OCI-LY7 (cell line): ENCODE measurements at regions not wholly inside any gene's neighbourhood (a gene's known extent, or its start where the extent isn't known, plus 50 kb on each side); places are given as distances from the start of the nearest gene placed in this dataset.

ENCODE experiments used
- BruUV-seq: library from RNA; stranded (reverse); fragments of 400-500 nt; replicated peaks from 2 replicates; lab custom pipeline; 2021; lab: Mats Ljungman, UMichigan
- CTCF ChIA-PET: fragments of 300-600 bp; sonication (Branson Sonifier 250); formaldehyde crosslinking; loops from one replicate; lab custom pipeline; 2022; ENCODE audit warnings: antibody characterized with exemption; ENCODE audit not compliant: unreplicated experiment; lab: Charles Lee
- POLR2A ChIA-PET: fragments of 300-600 bp; sonication (Branson Sonifier 250); formaldehyde crosslinking; loops from one replicate; lab custom pipeline; 2022; ENCODE audit warnings: antibody characterized with exemption; lab: Charles Lee
- DNase-seq: peaks from one replicate; pipeline ENCODE4 v3.0.0-alpha.2; 2015; ENCODE audit warnings: low spot score
- H2AFZ ChIP-seq: fragments of 200-600 bp; sonication (generic), shearing (Covaris generic); 2 replicates; pipeline ENCODE4 v1.6.1; 2014; ENCODE audit warnings: mild to moderate bottlenecking, antibody characterized with exemption, low read length, moderate library complexity
- H3K27ac ChIP-seq: fragments of 200-600 bp; sonication (generic); 2 replicates; pipeline ENCODE4 v1.5.1; 2014; ENCODE audit warnings: mixed run types, low read depth, mild to moderate bottlenecking, moderate library complexity, low read length, inconsistent platforms; ENCODE audit not compliant: poor library complexity, severe bottlenecking
- H3K36me3 ChIP-seq: fragments of 200-600 bp; sonication (generic); 2 replicates; pipeline ENCODE4 v1.6.1; 2014; ENCODE audit warnings: mild to moderate bottlenecking, antibody characterized with exemption, low read length, moderate library complexity, mixed read lengths; ENCODE audit not compliant: insufficient read depth
- H3K4me1 ChIP-seq: fragments of 200-600 bp; sonication (generic); 2 replicates; pipeline ENCODE4 v1.5.1; 2014; ENCODE audit warnings: mild to moderate bottlenecking, low read length; ENCODE audit not compliant: insufficient read depth, poor library complexity, severe bottlenecking
- H3K4me2 ChIP-seq: fragments of 200-600 bp; sonication (generic); 2 replicates; pipeline ENCODE4 v1.6.1; 2014; ENCODE audit warnings: mild to moderate bottlenecking, low read length
- H3K4me3 ChIP-seq: fragments of 200-600 bp; sonication (generic); 2 replicates; pipeline ENCODE4 v1.5.1; 2014; ENCODE audit warnings: mild to moderate bottlenecking, low read depth, low read length; ENCODE audit not compliant: poor library complexity, severe bottlenecking
- H3K79me2 ChIP-seq: fragments of 200-600 bp; sonication (generic); 2 replicates; pipeline ENCODE4 v1.6.1; 2016; ENCODE audit warnings: low read depth, mild to moderate bottlenecking, low read length, moderate library complexity, mixed read lengths; ENCODE audit not compliant: insufficient read depth
- H3K9me2 ChIP-seq: fragments of 200-600 bp; sonication (generic); 2 replicates; pipeline ENCODE4 v1.6.1; 2016; ENCODE audit warnings: mild to moderate bottlenecking, low read length, mixed read lengths; ENCODE audit not compliant: insufficient read depth
- H3K9me3 ChIP-seq: fragments of 200-600 bp; sonication (generic); 2 replicates; pipeline ENCODE4 v1.6.1; 2014; ENCODE audit warnings: mild to moderate bottlenecking, mixed run types, low read length, mixed read lengths
- H4K20me1 ChIP-seq: fragments of 200-600 bp; sonication (generic); 2 replicates; pipeline ENCODE4 v1.6.1; 2014; ENCODE audit warnings: mild to moderate bottlenecking, antibody characterized with exemption, low read length, moderate library complexity, mixed read lengths; ENCODE audit not compliant: insufficient read depth
- CTCF ChIP-seq: fragments of 200-600 bp; sonication (generic); conservative IDR thresholded peaks from 2 replicates; pipeline ENCODE4 v1.5.1; 2014; ENCODE audit warnings: mild to moderate bottlenecking, antibody characterized with exemption, low read length, moderate library complexity, mixed read lengths
- EZH2phosphoT487 ChIP-seq: fragments of 200-600 bp; sonication (generic); IDR thresholded peaks from 2 replicates; pipeline ENCODE4 v1.6.1; 2018; ENCODE audit warnings: low read depth, borderline replicate concordance, mild to moderate bottlenecking, mixed run types, antibody characterized with exemption, low read length, moderate library complexity, mixed read lengths
- intact Hi-C: fragments of 100-400 bp; cut with micrococcal nuclease; formaldehyde crosslinking; loops from one replicate; pipeline ENCODE4 v1.10.0; 2022; ENCODE audit not compliant: unreplicated experiment

DNA sequence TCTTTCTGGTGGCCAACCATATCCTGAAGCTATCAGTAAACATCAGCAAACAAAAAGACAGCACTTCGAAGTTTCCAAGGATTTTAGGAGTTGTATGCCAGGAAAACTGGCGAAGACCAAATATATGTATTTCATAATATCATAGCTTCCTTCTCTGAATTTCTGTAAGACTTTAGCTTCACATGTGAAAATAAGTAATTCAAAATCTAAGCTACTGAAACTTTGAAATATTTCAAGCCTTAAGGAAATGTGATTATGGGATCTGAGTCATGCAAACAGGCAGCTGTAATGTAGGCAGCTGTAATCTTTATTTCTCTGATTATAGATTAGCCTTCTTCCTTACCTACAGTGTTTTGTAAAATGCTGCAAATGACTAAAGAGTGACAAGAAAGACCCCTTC is 70.7 kb upstream of the ANKRD10 start:
- H3K9me2 ChIP-seq: no peaks in the 10 kb centered on the region

DNA sequence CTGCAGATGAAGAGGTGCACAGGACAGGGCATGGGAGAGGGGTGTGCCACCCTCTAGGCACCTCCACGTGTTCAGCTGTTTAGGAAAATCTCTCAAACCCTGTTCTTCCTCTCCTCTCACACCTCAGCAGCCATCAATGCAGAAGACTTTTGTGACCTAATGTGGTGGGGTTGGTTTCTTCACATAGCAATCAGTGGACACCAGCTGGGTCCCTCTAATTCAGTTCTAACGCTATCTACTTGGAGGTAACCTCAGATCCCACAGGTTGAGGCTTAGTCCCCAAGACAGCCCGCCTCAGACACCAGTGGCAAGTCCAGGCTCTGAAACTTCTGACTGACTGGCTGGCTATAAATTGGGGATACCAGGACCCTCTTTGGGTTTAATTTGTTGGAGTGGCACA is 69.9 kb upstream of the ANKRD10 start:
- no peaks in the 10 kb centered on the region for H3K4me1 ChIP-seq
- DNase-seq: no peak
- POLR2A ChIA-PET: no interaction called here

More for the DNA sequence above, 70.7 kb upstream of the ANKRD10 start:
- H3K4me3 ChIP-seq: no peak overlapping the region
- no peaks in the 10 kb centered on the region for H3K36me3 ChIP-seq
- H4K20me1 ChIP-seq: no peaks in the 10 kb centered on the region
- no TSS peak for BruUV-seq
- DNase-seq: no peak
- POLR2A ChIA-PET: no interaction called here
- H3K27ac ChIP-seq: no peak overlapping the region
- H2AFZ ChIP-seq: no peak overlapping the region
- H3K79me2 ChIP-seq: no peaks in the 10 kb centered on the region
- no peaks in the 10 kb centered on the region for H3K4me1 ChIP-seq
- intact Hi-C loops: no loop called here
- H3K9me3 ChIP-seq: no peaks in the 10 kb centered on the region
- H3K4me2 ChIP-seq: no peak overlapping the region
- no peak for TF ChIP-seq CTCF
- TF ChIP-seq EZH2phosphoT487: no peak
- CTCF ChIA-PET: no interaction called here

DNA sequence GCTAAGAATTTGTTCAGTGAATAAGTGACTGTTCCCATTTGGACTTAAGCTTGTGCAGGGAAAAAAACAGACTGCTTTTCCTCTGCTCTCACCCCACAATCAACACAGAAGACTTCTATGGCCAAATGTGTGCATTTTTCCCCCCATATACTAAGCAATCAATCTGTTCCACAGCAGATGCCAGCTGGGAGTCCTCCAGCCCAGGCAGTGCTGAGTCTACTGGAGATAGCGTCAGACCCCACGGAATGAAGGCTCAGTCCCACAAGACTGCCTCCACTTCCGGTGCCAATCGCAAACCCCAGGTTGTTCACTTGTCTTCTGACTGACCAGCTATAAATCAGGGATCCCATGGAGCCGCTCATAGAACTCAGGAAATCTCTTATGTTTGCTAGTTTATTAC is 69.5 kb upstream of the ANKRD10 start:
- Histone ChIP-seq H3K4me3 (no peak overlapping the region), H3K4me2 (no peak overlapping the region), H3K36me3 (no peaks in the 10 kb centered on the region), H3K4me1 (no peaks in the 10 kb centered on the region), H3K9me3 (no peaks in the 10 kb centered on the region), H2AFZ (no peak overlapping the region), H3K79me2 (no peaks in the 10 kb centered on the region), H3K9me2 (no peaks in the 10 kb centered on the region), H3K27ac (no peak overlapping the region), H4K20me1 (no peaks in the 10 kb centered on the region)
- no peak for DNase-seq
- TF ChIP-seq EZH2phosphoT487 (no peak), CTCF (no peak)
- POLR2A ChIA-PET: no interaction called here
- BruUV-seq: no TSS peak
- CTCF ChIA-PET: no interaction called here
- intact Hi-C loops: no loop called here

More for the DNA sequence above, 69.9 kb upstream of the ANKRD10 start:
- no peaks in the 10 kb centered on the region for H3K79me2 ChIP-seq
- BruUV-seq: no TSS peak
- CTCF ChIA-PET: no interaction called here
- H3K4me3 ChIP-seq: no peak overlapping the region
- H3K9me3 ChIP-seq: no peaks in the 10 kb centered on the region
- H2AFZ ChIP-seq: no peak overlapping the region
- no peaks in the 10 kb centered on the region for H4K20me1 ChIP-seq
- intact Hi-C loops: no loop called here
- H3K4me2 ChIP-seq: no peak overlapping the region
- H3K36me3 ChIP-seq: no peaks in the 10 kb centered on the region
- H3K27ac ChIP-seq: no peak overlapping the region
- no peaks in the 10 kb centered on the region for H3K9me2 ChIP-seq
- TF ChIP-seq EZH2phosphoT487: no peak
- no peak for TF ChIP-seq CTCF
